ENCODE measurements at regions not wholly inside any gene's neighbourhood (a gene's known extent, or its start where the extent isn't known, plus 50 kb on each side); places are given as distances from the start of the nearest gene placed in this dataset.

GRCh38 chr22:22769434-22770279 lies 118.0 kb upstream of the IGLL5 start:
- Histone ChIP-seq H3K27me3 (no peaks in the 10 kb centered on the region), H3K4me1 (no peaks in the 10 kb centered on the region), H3K4me3 (no peak overlapping the region), H3K27ac (no peak overlapping the region), H3K36me3 (replicated peaks in 1 of 2; ENCODE audit: insufficient read depth in 1 of 2, low read depth in 2 of 2) (no peaks in the 10 kb centered on the region), H3K9me3 (no peaks in the 10 kb centered on the region)
- intact Hi-C loops (cut with DNase I), result no loop called here
- 42 to 44% methylated on average over 4 of the region's 4 CpGs for WGBS, 2 donors
- DNase-seq, result no peak
- no peak for TF ChIP-seq POLR2A (IDR thresholded peaks at IDR 0.05)
- TF ChIP-seq, protein P1, sequence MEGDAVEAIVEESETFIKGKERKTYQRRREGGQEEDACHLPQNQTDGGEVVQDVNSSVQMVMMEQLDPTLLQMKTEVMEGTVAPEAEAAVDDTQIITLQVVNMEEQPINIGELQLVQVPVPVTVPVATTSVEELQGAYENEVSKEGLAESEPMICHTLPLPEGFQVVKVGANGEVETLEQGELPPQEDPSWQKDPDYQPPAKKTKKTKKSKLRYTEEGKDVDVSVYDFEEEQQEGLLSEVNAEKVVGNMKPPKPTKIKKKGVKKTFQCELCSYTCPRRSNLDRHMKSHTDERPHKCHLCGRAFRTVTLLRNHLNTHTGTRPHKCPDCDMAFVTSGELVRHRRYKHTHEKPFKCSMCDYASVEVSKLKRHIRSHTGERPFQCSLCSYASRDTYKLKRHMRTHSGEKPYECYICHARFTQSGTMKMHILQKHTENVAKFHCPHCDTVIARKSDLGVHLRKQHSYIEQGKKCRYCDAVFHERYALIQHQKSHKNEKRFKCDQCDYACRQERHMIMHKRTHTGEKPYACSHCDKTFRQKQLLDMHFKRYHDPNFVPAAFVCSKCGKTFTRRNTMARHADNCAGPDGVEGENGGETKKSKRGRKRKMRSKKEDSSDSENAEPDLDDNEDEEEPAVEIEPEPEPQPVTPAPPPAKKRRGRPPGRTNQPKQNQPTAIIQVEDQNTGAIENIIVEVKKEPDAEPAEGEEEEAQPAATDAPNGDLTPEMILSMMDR (IDR thresholded peaks at IDR 0.05), result no peak
- ATAC-seq, result no peak

DNA sequence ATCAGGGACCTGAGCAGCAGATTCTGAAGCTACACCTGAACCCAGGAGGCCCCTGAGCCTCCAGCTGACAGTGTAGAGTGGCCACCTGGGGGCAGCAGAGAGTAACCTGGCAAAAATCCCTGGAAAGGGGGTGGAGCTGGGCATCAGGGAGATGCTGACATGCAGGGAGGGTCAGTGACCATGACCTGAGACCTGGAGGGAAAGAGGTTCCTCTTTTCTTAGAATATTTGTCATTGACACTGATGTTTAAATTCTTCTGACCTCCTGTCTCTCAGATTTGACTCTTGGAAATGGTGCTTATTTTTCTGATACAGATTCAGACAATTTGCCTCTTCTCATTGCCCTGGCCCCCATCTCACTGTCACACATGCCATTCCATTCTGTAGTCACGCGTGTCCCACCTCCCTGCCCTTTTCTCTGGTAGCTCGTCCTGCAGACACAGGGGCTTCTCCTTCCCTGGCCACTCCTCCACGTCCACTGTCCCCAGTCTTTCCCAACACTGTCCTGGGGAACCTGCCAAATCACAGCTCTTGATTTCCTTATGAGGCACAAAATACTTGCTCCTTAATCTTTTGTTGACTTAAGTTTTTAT lies 117.2 kb upstream of the IGLL5 start:
- WGBS, 2 donors, result 20 to 23% methylated on average over 4 of the region's 4 CpGs
- DNase-seq (peak; percentile 20 to 66 (median 59)), ATAC-seq (peak; percentile 55)

GRCh38 chr22:22770881-22771280 lies 116.7 kb upstream of the IGLL5 start:
- H3K36me3 ChIP-seq (replicated peaks in 1 of 2; ENCODE audit: insufficient read depth in 1 of 2, low read depth in 2 of 2), result no peaks in the 10 kb centered on the region
- no peak for TF ChIP-seq POLR2A (IDR thresholded peaks at IDR 0.05)
- TF ChIP-seq, protein P1 (IDR thresholded peaks at IDR 0.05), result no peak
- no peaks in the 10 kb centered on the region for H3K4me1 ChIP-seq
- H3K27ac ChIP-seq, result no peak overlapping the region
- ATAC-seq (no peak), DNase-seq (no peak)
- intact Hi-C loops (cut with DNase I), result no loop called here
- no peaks in the 10 kb centered on the region for H3K27me3 ChIP-seq
- no peak overlapping the region for H3K4me3 ChIP-seq
- H3K9me3 ChIP-seq, result no peaks in the 10 kb centered on the region

More for the DNA sequence above, 117.2 kb upstream of the IGLL5 start:
- TF ChIP-seq, protein P1 (IDR thresholded peaks at IDR 0.05), result peak; percentile 51 to 84 (median 57)
- TF ChIP-seq POLR2A (IDR thresholded peaks at IDR 0.05), result no peak
- intact Hi-C loops (cut with DNase I), result no loop called here
- Histone ChIP-seq H3K36me3 (replicated peaks in 1 of 2; ENCODE audit: insufficient read depth in 1 of 2, low read depth in 2 of 2) (no peaks in the 10 kb centered on the region), H3K9me3 (no peaks in the 10 kb centered on the region), H3K27ac (no peak overlapping the region), H3K4me3 (no peak overlapping the region), H3K27me3 (no peaks in the 10 kb centered on the region), H3K4me1 (no peaks in the 10 kb centered on the region)

GRCh38 chr22:22771696-22772377 lies 115.8 kb upstream of the IGLL5 start:
- DNase-seq (no peak), ATAC-seq (no peak)
- no peak overlapping the region for H3K27ac ChIP-seq
- no peaks in the 10 kb centered on the region for H3K36me3 ChIP-seq (replicated peaks in 1 of 2; ENCODE audit: insufficient read depth in 1 of 2, low read depth in 2 of 2)
- no peaks in the 10 kb centered on the region for H3K9me3 ChIP-seq
- WGBS, 2 donors, result 61 to 64% methylated on average over 2 to 4 of the region's 4 CpGs
- H3K27me3 ChIP-seq, result no peaks in the 10 kb centered on the region
- intact Hi-C loops (cut with DNase I), result no loop called here
- no peaks in the 10 kb centered on the region for H3K4me1 ChIP-seq
- no peak overlapping the region for H3K4me3 ChIP-seq
- no peak for TF ChIP-seq POLR2A (IDR thresholded peaks at IDR 0.05)
- TF ChIP-seq, protein P1 (IDR thresholded peaks at IDR 0.05), result no peak
